ENCODE measurements at regions not wholly inside any gene's neighbourhood (a gene's known extent, or its start where the extent isn't known, plus 50 kb on each side); places are given as distances from the start of the nearest gene placed in this dataset.

DNA sequence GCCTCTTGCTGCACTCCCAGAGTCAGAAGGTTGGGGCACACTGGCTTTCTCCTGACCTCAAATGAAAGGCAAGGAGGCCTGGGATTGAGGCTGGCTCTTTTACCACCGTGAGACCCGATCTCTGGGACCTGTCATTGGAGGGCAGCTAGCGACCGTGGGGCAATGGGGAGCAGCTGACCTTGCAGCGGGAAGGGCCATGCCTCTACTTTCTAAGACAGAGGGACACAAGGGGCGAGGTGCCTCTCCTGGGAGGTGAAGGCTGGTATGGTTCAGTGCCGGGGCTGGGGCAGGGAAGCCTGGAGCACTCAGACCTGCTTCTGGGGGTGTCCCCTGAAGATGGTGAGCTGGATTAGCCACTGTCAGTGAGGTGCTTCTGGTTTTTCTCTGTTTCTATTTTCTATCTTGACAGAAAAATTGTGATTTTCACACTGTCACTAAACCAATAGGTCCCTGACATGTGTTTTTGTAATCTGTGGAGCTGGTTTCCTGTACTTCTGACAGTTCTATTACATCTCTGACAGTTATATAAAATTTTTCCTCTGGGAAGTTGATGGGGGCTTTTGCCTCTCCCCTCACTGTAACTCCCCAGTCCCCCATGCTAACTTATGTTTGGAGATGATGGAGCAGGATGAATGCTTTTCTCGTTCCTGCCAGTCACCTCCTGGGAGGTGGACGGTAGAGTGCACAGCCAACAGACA lies 340.8 kb downstream of the RPS24 start:
- TF ChIP-seq, protein P1, sequence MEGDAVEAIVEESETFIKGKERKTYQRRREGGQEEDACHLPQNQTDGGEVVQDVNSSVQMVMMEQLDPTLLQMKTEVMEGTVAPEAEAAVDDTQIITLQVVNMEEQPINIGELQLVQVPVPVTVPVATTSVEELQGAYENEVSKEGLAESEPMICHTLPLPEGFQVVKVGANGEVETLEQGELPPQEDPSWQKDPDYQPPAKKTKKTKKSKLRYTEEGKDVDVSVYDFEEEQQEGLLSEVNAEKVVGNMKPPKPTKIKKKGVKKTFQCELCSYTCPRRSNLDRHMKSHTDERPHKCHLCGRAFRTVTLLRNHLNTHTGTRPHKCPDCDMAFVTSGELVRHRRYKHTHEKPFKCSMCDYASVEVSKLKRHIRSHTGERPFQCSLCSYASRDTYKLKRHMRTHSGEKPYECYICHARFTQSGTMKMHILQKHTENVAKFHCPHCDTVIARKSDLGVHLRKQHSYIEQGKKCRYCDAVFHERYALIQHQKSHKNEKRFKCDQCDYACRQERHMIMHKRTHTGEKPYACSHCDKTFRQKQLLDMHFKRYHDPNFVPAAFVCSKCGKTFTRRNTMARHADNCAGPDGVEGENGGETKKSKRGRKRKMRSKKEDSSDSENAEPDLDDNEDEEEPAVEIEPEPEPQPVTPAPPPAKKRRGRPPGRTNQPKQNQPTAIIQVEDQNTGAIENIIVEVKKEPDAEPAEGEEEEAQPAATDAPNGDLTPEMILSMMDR (IDR thresholded peaks at IDR 0.05): no peak
- TF ChIP-seq ZFX (IDR thresholded peaks at IDR 0.05; ENCODE audit: borderline replicate concordance): no peak
- no peak overlapping the region for H3K27ac ChIP-seq

DNA sequence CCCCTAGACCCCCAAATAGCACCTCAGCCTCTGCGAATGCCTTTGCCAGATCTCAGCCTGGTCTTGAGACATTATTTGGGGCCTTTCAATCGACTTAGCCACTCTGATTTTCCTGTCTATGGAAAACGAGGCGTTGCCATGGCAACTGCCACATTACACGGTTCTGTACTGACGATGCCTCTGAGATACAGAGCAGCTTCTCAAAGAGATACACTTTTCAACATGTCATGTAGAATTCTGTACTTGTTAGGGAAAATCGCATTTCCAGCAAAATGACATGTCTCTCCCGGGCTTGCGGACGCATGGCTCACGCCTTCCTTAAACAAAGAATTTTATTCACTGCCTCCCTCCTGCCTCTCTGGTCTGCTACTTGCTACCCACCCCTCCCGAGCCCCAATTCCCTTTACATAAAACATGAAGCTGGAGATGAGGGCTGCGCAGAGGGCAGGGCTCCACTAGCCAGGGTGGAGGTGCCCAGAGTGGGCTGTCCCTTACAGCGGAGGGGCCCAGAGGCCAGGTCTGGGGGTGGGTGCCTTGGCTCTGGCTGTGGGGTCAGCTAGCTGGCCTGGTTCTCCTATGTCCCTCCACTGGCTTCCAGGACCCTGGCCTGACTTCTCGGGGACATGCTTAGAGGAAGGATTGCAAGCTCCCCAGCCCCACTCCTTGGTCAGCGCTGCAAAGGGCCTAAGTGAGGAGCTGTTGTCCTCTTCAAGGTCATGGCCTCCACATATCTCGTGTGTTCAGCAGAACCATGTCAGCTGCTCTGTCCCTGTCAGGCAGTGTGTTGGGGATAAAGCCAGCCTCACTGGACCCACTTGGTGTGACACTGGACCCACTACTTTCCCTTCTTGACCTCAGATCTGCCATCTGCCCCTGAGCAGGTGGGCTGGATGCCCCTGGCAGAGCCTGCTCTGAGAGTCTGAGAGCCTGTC lies 342.5 kb downstream of the RPS24 start:
- TF ChIP-seq ZFX (IDR thresholded peaks at IDR 0.05; ENCODE audit: borderline replicate concordance): no peak
- TF ChIP-seq, protein P1 (IDR thresholded peaks at IDR 0.05): no peak
- no peak overlapping the region for H3K27ac ChIP-seq

DNA sequence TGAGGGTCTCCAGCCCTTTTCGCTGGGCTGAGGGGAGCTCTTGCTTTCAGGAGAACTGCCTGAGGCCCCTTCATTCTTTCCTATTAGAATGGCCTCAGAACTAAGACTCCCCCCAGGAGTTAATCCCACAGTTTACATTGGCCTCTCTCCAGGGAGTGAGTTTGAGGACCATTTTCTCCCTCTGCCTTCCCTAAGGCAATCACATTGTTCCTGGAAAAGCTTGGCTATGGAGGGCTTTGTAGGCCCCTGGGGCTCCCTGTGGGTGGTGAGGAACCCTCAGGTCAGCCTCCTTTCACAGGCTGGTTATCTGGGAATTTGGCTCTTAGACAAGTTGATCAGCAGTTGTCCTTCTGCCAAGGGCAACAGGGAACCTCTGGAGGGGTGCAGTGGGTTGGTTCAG lies 343.7 kb downstream of the RPS24 start:
- TF ChIP-seq, protein P1 (IDR thresholded peaks at IDR 0.05): no peak
- TF ChIP-seq ZFX (IDR thresholded peaks at IDR 0.05; ENCODE audit: borderline replicate concordance): no peak
- no peak overlapping the region for H3K27ac ChIP-seq

DNA sequence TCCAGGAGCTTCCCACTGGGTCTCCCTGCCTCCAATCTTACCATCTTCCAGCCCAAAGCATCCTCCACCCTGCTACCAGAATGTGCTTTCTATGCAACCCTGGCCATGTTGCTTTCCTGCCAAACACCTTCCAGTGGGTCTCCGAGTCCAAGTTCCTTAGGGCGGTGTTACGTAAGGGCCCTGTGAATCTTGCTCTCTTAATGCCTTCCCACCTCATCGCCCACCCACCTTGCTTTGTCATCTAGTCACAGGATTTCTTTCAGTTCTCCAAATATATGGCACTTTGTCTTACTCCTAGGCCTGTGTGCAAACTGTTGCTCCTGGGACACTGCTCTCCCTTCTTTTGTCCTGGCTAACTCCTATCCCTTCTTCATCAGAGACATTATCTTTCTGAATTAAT lies 344.5 kb downstream of the RPS24 start:
- TF ChIP-seq ZFX (IDR thresholded peaks at IDR 0.05; ENCODE audit: borderline replicate concordance): no peak
- TF ChIP-seq, protein P1 (IDR thresholded peaks at IDR 0.05): no peak
- H3K27ac ChIP-seq: no peak overlapping the region

DNA sequence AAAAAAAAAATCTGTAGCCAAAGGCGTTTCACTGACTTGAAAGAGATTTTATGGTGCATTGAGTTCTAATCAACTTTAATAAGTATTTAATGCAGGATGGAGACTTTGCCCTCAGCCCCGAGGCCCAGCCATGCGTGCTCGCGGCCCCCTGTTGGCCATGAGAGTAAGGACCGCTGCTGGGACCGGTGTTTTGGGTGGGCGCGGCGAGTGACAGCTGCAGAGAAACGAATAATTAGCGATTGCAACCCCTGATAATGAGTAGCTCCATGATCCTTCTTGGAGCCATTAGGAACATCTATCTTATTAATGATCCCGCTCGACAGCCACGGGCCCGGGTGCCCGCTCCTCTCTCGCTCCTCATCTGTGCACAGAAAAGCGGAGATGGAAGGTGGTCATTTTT lies 347.4 kb downstream of the RPS24 start:
- TF ChIP-seq, protein P1 (IDR thresholded peaks at IDR 0.05): peak; percentile 50
- no peak for TF ChIP-seq ZFX (IDR thresholded peaks at IDR 0.05; ENCODE audit: borderline replicate concordance)
- H3K27ac ChIP-seq: no peak overlapping the region

DNA sequence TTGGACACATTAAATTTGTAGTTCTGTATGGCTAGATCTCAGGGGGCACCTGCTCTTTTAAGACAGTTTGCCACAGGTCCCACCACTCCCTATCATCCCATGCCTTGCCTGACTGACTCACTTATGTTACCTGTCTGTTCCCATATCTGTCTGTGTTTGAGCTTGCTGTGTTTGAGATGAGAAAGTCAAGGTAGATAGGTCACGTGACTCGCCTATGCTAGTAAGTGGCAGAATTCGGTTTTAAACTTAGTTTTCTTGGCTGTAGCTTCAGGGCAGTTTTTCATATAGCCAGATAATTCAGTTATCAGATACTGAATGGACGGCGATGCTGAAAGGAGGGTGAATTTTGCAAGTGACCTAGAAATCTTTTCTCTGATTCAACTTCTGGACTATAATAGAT lies 348.4 kb downstream of the RPS24 start:
- no peak overlapping the region for H3K27ac ChIP-seq
- TF ChIP-seq, protein P1 (IDR thresholded peaks at IDR 0.05): no peak
- TF ChIP-seq ZFX (IDR thresholded peaks at IDR 0.05; ENCODE audit: borderline replicate concordance): no peak

DNA sequence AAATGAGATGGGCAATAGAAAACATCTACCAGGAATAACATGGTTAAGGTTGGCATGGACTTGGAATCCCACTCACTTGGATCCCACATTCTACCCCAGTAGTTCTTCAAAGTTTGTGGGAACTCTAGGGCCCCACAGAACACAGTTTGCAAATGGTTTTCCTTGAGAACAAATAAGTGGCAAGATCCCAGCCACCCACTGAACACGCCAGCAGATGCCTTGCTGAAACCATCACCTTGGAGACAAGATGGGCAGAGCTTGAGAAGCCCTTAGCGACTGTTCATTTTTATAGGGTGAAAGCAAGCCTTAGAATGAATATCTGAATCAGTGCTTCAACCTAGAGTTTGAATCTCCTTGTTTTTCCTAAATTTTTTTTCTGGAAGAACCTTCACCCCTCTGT lies 349.1 kb downstream of the RPS24 start:
- H3K27ac ChIP-seq: no peak overlapping the region
- TF ChIP-seq, protein P1 (IDR thresholded peaks at IDR 0.05): no peak
- no peak for TF ChIP-seq ZFX (IDR thresholded peaks at IDR 0.05; ENCODE audit: borderline replicate concordance)

Data from 22Rv1 (cell line).